ENCODE measurements at regions not wholly inside any gene's neighbourhood (a gene's known extent, or its start where the extent isn't known, plus 50 kb on each side); places are given as distances from the start of the nearest gene placed in this dataset.

DNA sequence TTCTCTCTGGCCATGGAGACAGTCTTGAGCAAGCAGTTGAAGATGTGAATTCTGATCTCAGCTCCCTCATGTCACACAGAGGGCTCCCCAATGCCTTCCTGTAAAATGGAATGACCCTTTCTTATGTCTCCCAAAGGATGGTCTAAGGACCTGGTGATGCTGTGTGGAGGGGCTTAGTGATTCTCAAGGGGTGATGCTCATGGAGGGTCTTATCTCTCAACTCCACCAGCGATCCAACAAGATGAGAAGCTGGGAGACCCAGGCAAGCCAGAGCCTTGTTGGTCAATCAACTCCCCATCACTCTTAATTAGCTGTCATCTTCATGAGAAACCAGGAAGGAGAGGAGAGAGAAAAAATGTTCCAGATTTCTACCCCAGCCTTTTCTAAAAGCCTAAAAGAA, 78.0 kb upstream of the SORCS3 start:
- H3K9me3 ChIP-seq (ENCODE audit: control insufficient read depth, insufficient read depth, low read depth, low read length), result no peaks in the 10 kb centered on the region
- H3K4me3 ChIP-seq (ENCODE audit: low read depth, low read length), result no peak overlapping the region
- TF ChIP-seq, protein P1, sequence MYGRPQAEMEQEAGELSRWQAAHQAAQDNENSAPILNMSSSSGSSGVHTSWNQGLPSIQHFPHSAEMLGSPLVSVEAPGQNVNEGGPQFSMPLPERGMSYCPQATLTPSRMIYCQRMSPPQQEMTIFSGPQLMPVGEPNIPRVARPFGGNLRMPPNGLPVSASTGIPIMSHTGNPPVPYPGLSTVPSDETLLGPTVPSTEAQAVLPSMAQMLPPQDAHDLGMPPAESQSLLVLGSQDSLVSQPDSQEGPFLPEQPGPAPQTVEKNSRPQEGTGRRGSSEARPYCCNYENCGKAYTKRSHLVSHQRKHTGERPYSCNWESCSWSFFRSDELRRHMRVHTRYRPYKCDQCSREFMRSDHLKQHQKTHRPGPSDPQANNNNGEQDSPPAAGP (tag by site-specific recombination; IDR thresholded peaks at IDR 0.05), result no peak
- TF ChIP-seq ZNF391 (tag by site-specific recombination; IDR thresholded peaks at IDR 0.05; ENCODE audit: borderline replicate concordance, low read depth) (no peak), ZBTB7A (tag by site-specific recombination; IDR thresholded peaks at IDR 0.05; ENCODE audit: low read depth) (no peak), ZNF621 (tag by site-specific recombination; IDR thresholded peaks at IDR 0.05) (no peak), ZBTB48 (tag by site-specific recombination; IDR thresholded peaks at IDR 0.05) (no peak), KLF8 (tag by site-specific recombination; IDR thresholded peaks at IDR 0.05) (no peak), ZNF837 (tag by site-specific recombination; IDR thresholded peaks at IDR 0.05) (no peak)
- TF ChIP-seq, protein P2, sequence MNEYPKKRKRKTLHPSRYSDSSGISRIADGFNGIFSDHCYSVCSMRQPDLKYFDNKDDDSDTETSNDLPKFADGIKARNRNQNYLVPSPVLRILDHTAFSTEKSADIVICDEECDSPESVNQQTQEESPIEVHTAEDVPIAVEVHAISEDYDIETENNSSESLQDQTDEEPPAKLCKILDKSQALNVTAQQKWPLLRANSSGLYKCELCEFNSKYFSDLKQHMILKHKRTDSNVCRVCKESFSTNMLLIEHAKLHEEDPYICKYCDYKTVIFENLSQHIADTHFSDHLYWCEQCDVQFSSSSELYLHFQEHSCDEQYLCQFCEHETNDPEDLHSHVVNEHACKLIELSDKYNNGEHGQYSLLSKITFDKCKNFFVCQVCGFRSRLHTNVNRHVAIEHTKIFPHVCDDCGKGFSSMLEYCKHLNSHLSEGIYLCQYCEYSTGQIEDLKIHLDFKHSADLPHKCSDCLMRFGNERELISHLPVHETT (tag by site-specific recombination; IDR thresholded peaks at IDR 0.05), result no peak
- TF ChIP-seq, protein P3, sequence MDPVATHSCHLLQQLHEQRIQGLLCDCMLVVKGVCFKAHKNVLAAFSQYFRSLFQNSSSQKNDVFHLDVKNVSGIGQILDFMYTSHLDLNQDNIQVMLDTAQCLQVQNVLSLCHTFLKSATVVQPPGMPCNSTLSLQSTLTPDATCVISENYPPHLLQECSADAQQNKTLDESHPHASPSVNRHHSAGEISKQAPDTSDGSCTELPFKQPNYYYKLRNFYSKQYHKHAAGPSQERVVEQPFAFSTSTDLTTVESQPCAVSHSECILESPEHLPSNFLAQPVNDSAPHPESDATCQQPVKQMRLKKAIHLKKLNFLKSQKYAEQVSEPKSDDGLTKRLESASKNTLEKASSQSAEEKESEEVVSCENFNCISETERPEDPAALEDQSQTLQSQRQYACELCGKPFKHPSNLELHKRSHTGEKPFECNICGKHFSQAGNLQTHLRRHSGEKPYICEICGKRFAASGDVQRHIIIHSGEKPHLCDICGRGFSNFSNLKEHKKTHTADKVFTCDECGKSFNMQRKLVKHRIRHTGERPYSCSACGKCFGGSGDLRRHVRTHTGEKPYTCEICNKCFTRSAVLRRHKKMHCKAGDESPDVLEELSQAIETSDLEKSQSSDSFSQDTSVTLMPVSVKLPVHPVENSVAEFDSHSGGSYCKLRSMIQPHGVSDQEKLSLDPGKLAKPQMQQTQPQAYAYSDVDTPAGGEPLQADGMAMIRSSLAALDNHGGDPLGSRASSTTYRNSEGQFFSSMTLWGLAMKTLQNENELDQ (tag by site-specific recombination; IDR thresholded peaks at IDR 0.05; ENCODE audit: low read depth), result no peak
- POLR2A ChIA-PET, result no interaction called here
- no peak overlapping the region for H3K27ac ChIP-seq (ENCODE audit: extremely low read depth, low read depth, low read length)
- no peaks in the 10 kb centered on the region for H3K4me1 ChIP-seq (ENCODE audit: control insufficient read depth, insufficient read depth, low read length)
- CTCF ChIA-PET, result interaction anchor here (0.6 kb wide), 1 partner anchor 35 kb away, joined by 3 read pairs; no protein-coding TSS in a partner anchor
- no peaks in the 10 kb centered on the region for H3K36me3 ChIP-seq (ENCODE audit: control insufficient read depth in 2 of 2, insufficient read depth in 1 of 2, low read length in 2 of 2)

DNA sequence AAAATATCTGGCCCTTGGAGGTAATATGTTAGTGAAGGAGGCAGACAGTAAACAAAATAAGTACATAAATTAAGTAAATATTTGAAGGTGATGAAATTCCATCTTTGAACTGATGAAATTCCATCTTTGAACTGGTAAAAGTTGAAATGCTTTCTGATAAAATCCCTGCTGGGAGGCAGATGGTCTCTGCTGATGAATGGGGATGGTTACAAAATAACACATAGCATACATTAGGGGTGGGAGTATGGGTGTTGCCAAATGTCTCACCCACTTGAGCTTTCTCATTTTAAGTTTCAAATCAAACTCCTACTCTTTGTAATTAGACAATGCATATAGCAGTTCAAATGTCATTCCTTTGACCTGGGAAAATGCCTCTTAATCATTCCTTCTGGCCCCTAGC, 77.5 kb upstream of the SORCS3 start:
- no peak overlapping the region for H3K27ac ChIP-seq (ENCODE audit: extremely low read depth, low read depth, low read length)
- POLR2A ChIA-PET, result no interaction called here
- TF ChIP-seq ZNF366 (tag by site-specific recombination; conservative IDR thresholded peaks at IDR 0.05), result no peak
- no peak for TF ChIP-seq TCF7L2 (IDR thresholded peaks at IDR 0.05; ENCODE audit: borderline replicate concordance, low read depth, low read length)
- no peak for TF ChIP-seq ZNF202 (tag by site-specific recombination; IDR thresholded peaks at IDR 0.05; ENCODE audit: borderline replicate concordance)
- TF ChIP-seq SETDB1 (IDR thresholded peaks at IDR 0.05; ENCODE audit: insufficient read length, low read length), result no peak
- TF ChIP-seq ZNF112 (tag by site-specific recombination; IDR thresholded peaks at IDR 0.05), result no peak
- no peak for TF ChIP-seq ZNF138 (tag by site-specific recombination; IDR thresholded peaks at IDR 0.05; ENCODE audit: borderline replicate concordance)
- H3K4me3 ChIP-seq (ENCODE audit: low read depth, low read length), result no peak overlapping the region
- CTCF ChIA-PET, result no interaction called here
- no peaks in the 10 kb centered on the region for H3K9me3 ChIP-seq (ENCODE audit: control insufficient read depth, insufficient read depth, low read depth, low read length)
- H3K4me1 ChIP-seq (ENCODE audit: control insufficient read depth, insufficient read depth, low read length), result no peaks in the 10 kb centered on the region
- no peaks in the 10 kb centered on the region for H3K36me3 ChIP-seq (ENCODE audit: control insufficient read depth in 2 of 2, insufficient read depth in 1 of 2, low read length in 2 of 2)

DNA sequence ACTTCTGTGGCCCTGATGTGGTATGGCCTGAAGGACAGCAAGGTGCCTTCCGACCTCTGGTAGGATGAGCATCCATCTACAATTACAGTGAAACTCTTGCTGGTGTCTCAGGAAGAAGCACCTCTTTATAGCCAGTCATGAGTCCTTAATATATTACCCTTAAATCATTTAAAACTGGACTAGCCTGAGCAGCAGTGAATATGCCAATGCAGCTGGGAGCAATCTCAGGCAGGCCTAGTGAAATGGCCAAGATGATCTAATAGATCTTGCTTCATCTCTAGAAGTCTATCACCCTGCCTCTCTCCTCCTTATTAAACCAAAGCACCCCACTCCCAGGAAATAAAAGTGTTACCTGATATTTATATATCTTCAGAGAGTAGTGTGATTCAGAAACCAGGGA, 66.7 kb upstream of the SORCS3 start:
- no peak overlapping the region for H3K27ac ChIP-seq (ENCODE audit: extremely low read depth, low read depth, low read length)
- no peak overlapping the region for H3K4me3 ChIP-seq (ENCODE audit: low read depth, low read length)
- ChIA-PET POLR2A (no interaction called here), CTCF (no interaction called here)
- H3K4me1 ChIP-seq (ENCODE audit: control insufficient read depth, insufficient read depth, low read length), result no peaks in the 10 kb centered on the region
- no peaks in the 10 kb centered on the region for H3K36me3 ChIP-seq (ENCODE audit: control insufficient read depth in 2 of 2, insufficient read depth in 1 of 2, low read length in 2 of 2)
- TF ChIP-seq, protein P4, sequence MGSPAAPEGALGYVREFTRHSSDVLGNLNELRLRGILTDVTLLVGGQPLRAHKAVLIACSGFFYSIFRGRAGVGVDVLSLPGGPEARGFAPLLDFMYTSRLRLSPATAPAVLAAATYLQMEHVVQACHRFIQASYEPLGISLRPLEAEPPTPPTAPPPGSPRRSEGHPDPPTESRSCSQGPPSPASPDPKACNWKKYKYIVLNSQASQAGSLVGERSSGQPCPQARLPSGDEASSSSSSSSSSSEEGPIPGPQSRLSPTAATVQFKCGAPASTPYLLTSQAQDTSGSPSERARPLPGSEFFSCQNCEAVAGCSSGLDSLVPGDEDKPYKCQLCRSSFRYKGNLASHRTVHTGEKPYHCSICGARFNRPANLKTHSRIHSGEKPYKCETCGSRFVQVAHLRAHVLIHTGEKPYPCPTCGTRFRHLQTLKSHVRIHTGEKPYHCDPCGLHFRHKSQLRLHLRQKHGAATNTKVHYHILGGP (tag by site-specific recombination; IDR thresholded peaks at IDR 0.05), result no peak
- no peak for TF ChIP-seq ZNF596 (tag by site-specific recombination; IDR thresholded peaks at IDR 0.05)
- TF ChIP-seq ZNF324 (tag by site-specific recombination; IDR thresholded peaks at IDR 0.05), result no peak
- no peak for TF ChIP-seq OVOL3 (tag by site-specific recombination; IDR thresholded peaks at IDR 0.05)
- no peak for TF ChIP-seq YY2 (tag by site-specific recombination; IDR thresholded peaks at IDR 0.05)
- no peak for TF ChIP-seq ZNF366 (tag by site-specific recombination; conservative IDR thresholded peaks at IDR 0.05)
- TF ChIP-seq ZNF292 (tag by site-specific recombination; IDR thresholded peaks at IDR 0.05; ENCODE audit: borderline replicate concordance, low read depth), result no peak
- TF ChIP-seq, protein P5, sequence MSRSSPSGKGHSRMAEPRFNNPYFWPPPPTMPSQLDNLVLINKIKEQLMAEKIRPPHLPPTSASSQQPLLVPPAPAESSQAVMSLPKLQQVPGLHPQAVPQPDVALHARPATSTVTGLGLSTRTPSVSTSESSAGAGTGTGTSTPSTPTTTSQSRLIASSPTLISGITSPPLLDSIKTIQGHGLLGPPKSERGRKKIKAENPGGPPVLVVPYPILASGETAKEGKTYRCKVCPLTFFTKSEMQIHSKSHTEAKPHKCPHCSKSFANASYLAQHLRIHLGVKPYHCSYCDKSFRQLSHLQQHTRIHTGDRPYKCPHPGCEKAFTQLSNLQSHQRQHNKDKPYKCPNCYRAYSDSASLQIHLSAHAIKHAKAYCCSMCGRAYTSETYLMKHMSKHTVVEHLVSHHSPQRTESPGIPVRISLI (tag by site-specific recombination; IDR thresholded peaks at IDR 0.05), result no peak
- TF ChIP-seq, protein P6, sequence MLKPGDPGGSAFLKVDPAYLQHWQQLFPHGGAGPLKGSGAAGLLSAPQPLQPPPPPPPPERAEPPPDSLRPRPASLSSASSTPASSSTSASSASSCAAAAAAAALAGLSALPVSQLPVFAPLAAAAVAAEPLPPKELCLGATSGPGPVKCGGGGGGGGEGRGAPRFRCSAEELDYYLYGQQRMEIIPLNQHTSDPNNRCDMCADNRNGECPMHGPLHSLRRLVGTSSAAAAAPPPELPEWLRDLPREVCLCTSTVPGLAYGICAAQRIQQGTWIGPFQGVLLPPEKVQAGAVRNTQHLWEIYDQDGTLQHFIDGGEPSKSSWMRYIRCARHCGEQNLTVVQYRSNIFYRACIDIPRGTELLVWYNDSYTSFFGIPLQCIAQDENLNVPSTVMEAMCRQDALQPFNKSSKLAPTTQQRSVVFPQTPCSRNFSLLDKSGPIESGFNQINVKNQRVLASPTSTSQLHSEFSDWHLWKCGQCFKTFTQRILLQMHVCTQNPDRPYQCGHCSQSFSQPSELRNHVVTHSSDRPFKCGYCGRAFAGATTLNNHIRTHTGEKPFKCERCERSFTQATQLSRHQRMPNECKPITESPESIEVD (tag by site-specific recombination; IDR thresholded peaks at IDR 0.05), result no peak
- H3K9me3 ChIP-seq (ENCODE audit: control insufficient read depth, insufficient read depth, low read depth, low read length), result no peaks in the 10 kb centered on the region
